GM12878 (cell line): ENCODE measurements at regions not wholly inside any gene's neighbourhood (a gene's known extent, or its start where the extent isn't known, plus 50 kb on each side); places are given as distances from the start of the nearest gene placed in this dataset.

Experiments
- ATF3 ChIP-seq: IDR thresholded peaks from 2 replicates; pipeline ENCODE4 v1.6.1; 2011; ENCODE audit warnings: low read depth, mild to moderate bottlenecking, low read length, moderate library complexity, borderline replicate concordance; ENCODE audit errors: extremely low read depth
- CBFB ChIP-seq: IDR thresholded peaks from 2 replicates; pipeline ENCODE4 v1.6.1; 2016; ENCODE audit warnings: antibody characterized with exemption, low read depth
- CEBPB ChIP-seq, 2 experiments: fragments of 150-350 bp in 1 of 2; IDR thresholded peaks; 2 replicates each; pipeline ENCODE4 v1.6.1; 2012 to 2014; ENCODE audit warnings: low read depth in 2 of 2, low read length in 2 of 2, borderline replicate concordance in 1 of 2, inconsistent platforms in 1 of 2
- CREB1 ChIP-seq: IDR thresholded peaks from 2 replicates; pipeline ENCODE4 v1.6.1; 2012; ENCODE audit warnings: low read depth, mild to moderate bottlenecking, inconsistent platforms
- CTCF ChIP-seq, 3 experiments: IDR thresholded peaks in 2 of 3; conservative IDR thresholded peaks in 1 of 3; 2 replicates each; pipeline ENCODE4 v1.5.1; 2011; ENCODE audit warnings: low read depth in 3 of 3, low read length in 3 of 3, mild to moderate bottlenecking in 3 of 3, control low read depth in 2 of 3, moderate library complexity in 2 of 3, inconsistent platforms in 1 of 3, mixed read lengths in 1 of 3; ENCODE audit not compliant: control insufficient read depth in 2 of 3, insufficient read depth in 1 of 3; ENCODE audit errors: extremely low read depth in 1 of 3
- JUNB ChIP-seq: IDR thresholded peaks from 2 replicates; pipeline ENCODE4 v1.6.1; 2016; ENCODE audit warnings: antibody characterized with exemption, mild to moderate bottlenecking
- MTA3 ChIP-seq: IDR thresholded peaks from 2 replicates; pipeline ENCODE4 v1.6.1; 2012; ENCODE audit warnings: low read length, inconsistent platforms, borderline replicate concordance
- POLR2A ChIP-seq: IDR thresholded peaks from 2 replicates; pipeline ENCODE4 v1.6.1; 2011; ENCODE audit warnings: low read depth, mild to moderate bottlenecking, low read length
- POLR2AphosphoS5 ChIP-seq: IDR thresholded peaks from 2 replicates; pipeline ENCODE4 v1.6.1; 2011; ENCODE audit warnings: mild to moderate bottlenecking, low read length, inconsistent platforms
- RAD51 ChIP-seq: fragments of 450-650 bp; IDR thresholded peaks from 2 replicates; pipeline ENCODE4 v1.6.1; 2016; ENCODE audit warnings: moderate library complexity, mild to moderate bottlenecking, inconsistent platforms
- REST ChIP-seq: IDR thresholded peaks from 2 replicates; pipeline ENCODE4 v1.6.1; 2012; ENCODE audit warnings: mild to moderate bottlenecking, low read depth, low read length
- TAF1 ChIP-seq: IDR thresholded peaks from 2 replicates; pipeline ENCODE4 v1.6.1; 2011; ENCODE audit warnings: mild to moderate bottlenecking, low read depth, low read length, borderline replicate concordance
- YBX1 ChIP-seq: fragments of 450-650 bp; IDR thresholded peaks from 2 replicates; pipeline ENCODE4 v1.6.1; 2016; ENCODE audit warnings: antibody characterized with exemption
- ZZZ3 ChIP-seq: IDR thresholded peaks from 2 replicates; pipeline ENCODE4 v1.6.1; 2011; ENCODE audit warnings: low read depth; ENCODE audit not compliant: control insufficient read depth, insufficient read length

GRCh38 chr6:4446982-4447381 is 311.6 kb upstream of the ECI2 start:
- TF ChIP-seq REST (no peak), ATF3 (no peak), CBFB (no peak), YBX1 (no peak), POLR2AphosphoS5 (no peak), RAD51 (no peak), CTCF (IDR thresholded peaks at IDR 0.05 in 2 of 3, conservative IDR thresholded peaks at IDR 0.05 in 1 of 3; ENCODE audit: control insufficient read depth in 2 of 3, extremely low read depth in 1 of 3, insufficient read depth in 1 of 3, low read depth in 3 of 3, low read length in 3 of 3) (no peak), MTA3 (no peak), TAF1 (no peak), JUNB (no peak), ZZZ3 (no peak), POLR2A (no peak), CEBPB (IDR thresholded peaks at IDR 0.05; ENCODE audit: borderline replicate concordance in 1 of 2, low read depth in 2 of 2, low read length in 2 of 2) (no peak), CREB1 (no peak)
